Spleen (tissue), 11 donors: ENCODE measurements at regions not wholly inside any gene's neighbourhood (a gene's known extent, or its start where the extent isn't known, plus 50 kb on each side); places are given as distances from the start of the nearest gene placed in this dataset.

Source experiments
- DNase-seq: peaks from one replicate; pipeline ENCODE4 v3.0.0-alpha.2; 2020
- H3K27ac ChIP-seq, 8 donors: fragments of 200-600 bp; sonication (generic) in 7 of 8; 1 replicate in 4 of 8; 2 replicates in 4 of 8; pipeline versions ENCODE4 v1.5.0 to v1.8.0; 2016 to 2021; ENCODE audit warnings: inconsistent platforms in 4 of 8, mild to moderate bottlenecking in 4 of 8, moderate library complexity in 1 of 8
- H3K27me3 ChIP-seq, 7 donors: fragments of 200-600 bp; sonication (generic) in 6 of 7; replicated peaks in 1 of 7; 1 replicate in 4 of 7; 2 replicates in 3 of 7; pipeline versions ENCODE4 v1.5.0 to v1.8.0; 2016 to 2021; ENCODE audit warnings: inconsistent platforms in 3 of 7, mild to moderate bottlenecking in 1 of 7
- H3K36me3 ChIP-seq, 6 donors: fragments of 200-600 bp; sonication (generic) in 5 of 6; 1 replicate in 4 of 6; 2 replicates in 2 of 6; pipeline versions ENCODE4 v1.5.0 to v1.8.0; 2016 to 2021; ENCODE audit warnings: inconsistent platforms in 2 of 6
- H3K4me1 ChIP-seq, 6 donors: fragments of 200-600 bp; sonication (generic) in 5 of 6; 1 replicate in 3 of 6; 2 replicates in 3 of 6; pipeline versions ENCODE4 v1.5.0 to v1.8.0; 2016 to 2021; ENCODE audit warnings: inconsistent platforms in 3 of 6
- H3K4me3 ChIP-seq, 8 donors: fragments of 200-600 bp; sonication (generic) in 7 of 8; 1 replicate in 4 of 8; 2 replicates in 4 of 8; pipeline versions ENCODE4 v1.5.0 to v1.8.0; 2016 to 2021; ENCODE audit warnings: inconsistent platforms in 4 of 8, mild to moderate bottlenecking in 4 of 8, moderate library complexity in 2 of 8
- H3K9me3 ChIP-seq, 8 donors: fragments of 200-600 bp; sonication (generic) in 7 of 8; 1 replicate in 4 of 8; 2 replicates in 4 of 8; pipeline versions ENCODE4 v1.5.0 to v1.8.0; 2016 to 2021; ENCODE audit warnings: inconsistent platforms in 4 of 8
- POLR2A ChIP-seq, 3 donors: fragments of 450-650 bp; IDR thresholded peaks; one replicate each; pipeline ENCODE4 v1.5.1; 2017; ENCODE audit warnings: antibody characterized with exemption in 3 of 3, mild to moderate bottlenecking in 1 of 3
- POLR2AphosphoS5 ChIP-seq, 3 donors: sonication (generic); formaldehyde crosslinking; IDR thresholded peaks; one replicate each; pipeline ENCODE4 v1.5.1; 2017; ENCODE audit warnings: antibody characterized with exemption in 3 of 3
- WGBS, 5 donors: extraction: QIAGEN DNeasy Blood & Tissue Kit in 3 of 5; methylation state at CpG; one replicate each; pipeline versions ENCODE4 v1.1.5 to v1.1.7; 2013 to 2018; 5-methylcytosine and 5-hydroxymethylcytosine counted together
- intact Hi-C: fragments of 100-400 bp; cut with DNase I; formaldehyde crosslinking; loops from one replicate; pipeline ENCODE4 v1.15.0; 2023; ENCODE audit warnings: low total_unique reads
- TF ChIP-seq, protein P1 (sequence below), 11 experiments: fragments of 200-600 bp in 7 of 11; fragments of 450-650 bp in 4 of 11; sonication (generic) in 4 of 11; IDR thresholded peaks in 8 of 11; conservative IDR thresholded peaks in 3 of 11; 1 replicate in 7 of 11; 2 replicates in 4 of 11; pipeline versions ENCODE4 v1.4.0 to v1.8.0; 2016 to 2021; ENCODE audit warnings: antibody characterized with exemption in 11 of 11, inconsistent platforms in 4 of 11, mild to moderate bottlenecking in 1 of 11
- donor health status: healthy with polysubstance abuse.
- donor health status: DM: no; HTN: no; CAD: no; lungs with moderate emphysema.
- donor health status: DM: no; HTN: no; CAD: no.
- donor health status: Bipolar disorder and iron deficiency.
- donor health status: healthy.
- donor health status: DM: no; HTN: no; CAD: no.
- donor health status: DM: yes; HTN: yes; CAD: no.

DNA sequence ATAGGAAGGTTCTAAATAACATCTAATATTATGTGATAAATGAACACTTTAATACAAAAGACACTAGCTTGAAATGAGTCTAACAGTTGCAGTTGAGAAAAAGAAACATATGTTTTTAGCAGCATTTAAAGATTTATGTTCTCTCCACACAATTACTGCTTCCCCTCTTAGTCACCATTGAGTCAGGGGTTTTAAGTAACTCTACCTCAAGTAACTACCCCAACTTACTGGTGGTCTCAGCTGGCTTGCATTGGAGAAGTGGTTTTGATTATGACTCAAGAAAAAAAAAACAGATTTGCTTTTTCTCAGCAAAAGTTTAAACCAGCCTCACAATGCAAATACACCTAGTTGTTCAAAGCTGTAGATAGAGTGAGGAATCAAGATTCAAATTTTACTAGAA lies 1216.5 kb upstream of the CDH9 start:
- H3K4me3 ChIP-seq: no peak overlapping the region
- H3K9me3 ChIP-seq: peaks cover 0 to 29% (median 6%) of the 10 kb centered on the region in 8 donors
- no peaks in the 10 kb centered on the region for H3K4me1 ChIP-seq
- H3K27me3 ChIP-seq: no peaks in the 10 kb centered on the region
- intact Hi-C loops: no loop called here
- no peaks in the 10 kb centered on the region for H3K36me3 ChIP-seq
- no peak for DNase-seq
- no peak overlapping the region for H3K27ac ChIP-seq
- TF ChIP-seq, protein P1, sequence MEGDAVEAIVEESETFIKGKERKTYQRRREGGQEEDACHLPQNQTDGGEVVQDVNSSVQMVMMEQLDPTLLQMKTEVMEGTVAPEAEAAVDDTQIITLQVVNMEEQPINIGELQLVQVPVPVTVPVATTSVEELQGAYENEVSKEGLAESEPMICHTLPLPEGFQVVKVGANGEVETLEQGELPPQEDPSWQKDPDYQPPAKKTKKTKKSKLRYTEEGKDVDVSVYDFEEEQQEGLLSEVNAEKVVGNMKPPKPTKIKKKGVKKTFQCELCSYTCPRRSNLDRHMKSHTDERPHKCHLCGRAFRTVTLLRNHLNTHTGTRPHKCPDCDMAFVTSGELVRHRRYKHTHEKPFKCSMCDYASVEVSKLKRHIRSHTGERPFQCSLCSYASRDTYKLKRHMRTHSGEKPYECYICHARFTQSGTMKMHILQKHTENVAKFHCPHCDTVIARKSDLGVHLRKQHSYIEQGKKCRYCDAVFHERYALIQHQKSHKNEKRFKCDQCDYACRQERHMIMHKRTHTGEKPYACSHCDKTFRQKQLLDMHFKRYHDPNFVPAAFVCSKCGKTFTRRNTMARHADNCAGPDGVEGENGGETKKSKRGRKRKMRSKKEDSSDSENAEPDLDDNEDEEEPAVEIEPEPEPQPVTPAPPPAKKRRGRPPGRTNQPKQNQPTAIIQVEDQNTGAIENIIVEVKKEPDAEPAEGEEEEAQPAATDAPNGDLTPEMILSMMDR (IDR thresholded peaks at IDR 0.05 in 8 of 11, conservative IDR thresholded peaks at IDR 0.05 in 3 of 11): no peak
- TF ChIP-seq POLR2A (IDR thresholded peaks at IDR 0.05) (no peak), POLR2AphosphoS5 (IDR thresholded peaks at IDR 0.05) (no peak)

DNA sequence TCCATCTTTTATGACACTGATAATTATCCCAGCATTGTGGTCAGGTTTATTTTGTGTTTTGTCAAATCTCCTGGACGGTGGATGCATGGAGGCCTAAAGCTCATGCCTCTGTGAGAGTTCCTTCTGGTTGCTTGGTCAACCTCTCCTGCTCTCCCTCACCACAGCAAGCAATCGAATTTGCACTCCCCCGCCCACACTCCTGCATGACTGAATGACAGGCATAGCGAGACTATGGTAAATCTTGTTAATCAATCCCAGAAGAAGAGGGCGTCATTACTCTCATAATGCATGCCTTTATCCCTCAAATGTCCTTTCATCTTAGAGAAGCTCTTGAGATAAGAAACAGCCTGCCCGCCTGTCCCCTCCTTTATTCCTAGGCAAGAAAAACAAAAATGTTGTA lies 1215.0 kb upstream of the CDH9 start:
- intact Hi-C loops: no loop called here
- Histone ChIP-seq H3K4me3 (no peak overlapping the region), H3K27ac (no peak overlapping the region), H3K4me1 (no peaks in the 10 kb centered on the region), H3K27me3 (no peaks in the 10 kb centered on the region), H3K36me3 (no peaks in the 10 kb centered on the region), H3K9me3 (peaks cover 0 to 43% (median 6%) of the 10 kb centered on the region in 8 donors)
- 77 to 87% (median 82%) methylated on average over 6 of the region's 6 CpGs for WGBS, 5 donors
- no peak for DNase-seq
- TF ChIP-seq, protein P1 (IDR thresholded peaks at IDR 0.05 in 8 of 11, conservative IDR thresholded peaks at IDR 0.05 in 3 of 11): no peak
- TF ChIP-seq POLR2A (IDR thresholded peaks at IDR 0.05) (no peak), POLR2AphosphoS5 (IDR thresholded peaks at IDR 0.05) (no peak)

- no peaks in the 10 kb centered on the region for H3K36me3 ChIP-seq
- H3K4me1 ChIP-seq: no peaks in the 10 kb centered on the region
- no peaks in the 10 kb centered on the region for H3K27me3 ChIP-seq
- H3K27ac ChIP-seq: no peak overlapping the region
- 75 to 90% (median 79%) methylated on average over 5 of the region's 5 CpGs for WGBS, 5 donors
- no peak for DNase-seq
- H3K4me3 ChIP-seq: no peak overlapping the region
- peaks cover 0 to 51% (median 8%) of the 10 kb centered on the region in 8 donors for H3K9me3 ChIP-seq
- intact Hi-C loops: no loop called here
- TF ChIP-seq POLR2A (IDR thresholded peaks at IDR 0.05): no peak
- TF ChIP-seq, protein P1 (IDR thresholded peaks at IDR 0.05 in 8 of 11, conservative IDR thresholded peaks at IDR 0.05 in 3 of 11): no peak
Measured at GRCh38 chr5:28249771-28250415, 1211.5 kb upstream of the CDH9 start.

- Histone ChIP-seq H3K4me3 (no peak overlapping the region), H3K27me3 (no peaks in the 10 kb centered on the region), H3K27ac (no peak overlapping the region), H3K9me3 (peaks cover 0 to 20% (median 1%) of the 10 kb centered on the region in 8 donors), H3K4me1 (no peaks in the 10 kb centered on the region), H3K36me3 (no peaks in the 10 kb centered on the region)
- intact Hi-C loops: no loop called here
- DNase-seq: no peak
- WGBS, 5 donors: 74 to 88% (median 81%) methylated on average over 1 of the region's 1 CpG
- TF ChIP-seq POLR2A (IDR thresholded peaks at IDR 0.05) (no peak), POLR2AphosphoS5 (IDR thresholded peaks at IDR 0.05) (no peak)
- TF ChIP-seq, protein P1 (IDR thresholded peaks at IDR 0.05 in 8 of 11, conservative IDR thresholded peaks at IDR 0.05 in 3 of 11): no peak
Measured at GRCh38 chr5:28234356-28234968, 1196.1 kb upstream of the CDH9 start.
